IPS-18c (cell line): ENCODE measurements at regions not wholly inside any gene's neighbourhood (a gene's known extent, or its start where the extent isn't known, plus 50 kb on each side); places are given as distances from the start of the nearest gene placed in this dataset.
"Not testable (repeated sequence)": the region's sequence is repeated elsewhere in the genome, so short reads cannot be mapped to it uniquely, and the experiment has no call there.

ENCODE experiments used
- H3K4me3 ChIP-seq: 2 replicates; pipeline ENCODE4 v1.7.0; 2013; ENCODE audit warnings: low read depth, mild to moderate bottlenecking, low read length, moderate library complexity; ENCODE audit not compliant: insufficient read depth
- H3K9me3 ChIP-seq: one replicate; pipeline ENCODE4 v1.6.1; 2013; ENCODE audit warnings: mild to moderate bottlenecking, low read length, moderate library complexity; ENCODE audit not compliant: control insufficient read depth, insufficient read depth

GRCh38 chr11:90650153-90650552, 427.3 kb upstream of the CHORDC1 start:
- no peaks in the 10 kb centered on the region for H3K9me3 ChIP-seq
- no peak overlapping the region for H3K4me3 ChIP-seq

DNA sequence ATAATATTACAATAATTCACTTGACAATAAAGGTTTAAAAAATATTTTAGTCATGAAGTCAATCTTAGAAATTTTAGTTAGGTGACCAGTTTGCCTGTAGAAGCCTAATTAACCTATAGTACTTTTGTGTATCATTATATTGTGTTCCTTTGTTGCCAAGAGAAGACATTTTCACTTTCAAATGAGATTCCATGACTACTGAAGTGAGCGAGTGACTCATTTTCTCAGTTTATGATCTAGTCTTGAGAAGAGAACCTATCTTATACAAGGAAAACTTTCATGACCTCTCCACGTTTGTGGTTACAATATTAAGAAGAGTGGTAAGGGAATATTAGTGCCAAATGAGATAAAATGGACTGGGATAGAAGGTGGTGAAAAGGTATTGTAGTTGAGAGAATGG, 423.9 kb upstream of the CHORDC1 start:
- Histone ChIP-seq H3K4me3 (no peak overlapping the region), H3K9me3 (no peaks in the 10 kb centered on the region)

GRCh38 chr11:90646266-90646665, 423.4 kb upstream of the CHORDC1 start:
- no peaks in the 10 kb centered on the region for H3K9me3 ChIP-seq
- H3K4me3 ChIP-seq: no peak overlapping the region

GRCh38 chr11:90639461-90639993, 416.7 kb upstream of the CHORDC1 start:
- Histone ChIP-seq H3K4me3 (no peak overlapping the region), H3K9me3 (no peaks in the 10 kb centered on the region)

DNA sequence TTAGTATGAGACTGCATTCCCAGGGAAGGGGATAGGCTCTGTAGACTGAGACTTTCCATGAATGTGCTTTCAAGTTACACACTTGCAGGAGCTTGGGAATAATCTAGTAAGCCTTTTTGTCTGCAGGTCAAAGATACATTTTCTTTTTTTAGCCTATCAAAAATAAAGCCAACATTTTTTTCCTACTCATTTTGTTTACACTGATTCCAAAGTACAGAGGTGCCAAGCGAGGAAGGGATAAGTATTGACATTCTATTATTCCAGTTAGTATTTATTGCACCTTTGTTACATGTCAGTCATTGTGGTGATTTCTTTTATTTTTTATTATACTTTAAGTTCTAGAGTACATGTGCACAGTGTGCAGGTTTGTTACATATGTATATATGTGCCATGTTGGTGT, 413.0 kb upstream of the CHORDC1 start:
- no peak overlapping the region for H3K4me3 ChIP-seq
- no peaks in the 10 kb centered on the region for H3K9me3 ChIP-seq

DNA sequence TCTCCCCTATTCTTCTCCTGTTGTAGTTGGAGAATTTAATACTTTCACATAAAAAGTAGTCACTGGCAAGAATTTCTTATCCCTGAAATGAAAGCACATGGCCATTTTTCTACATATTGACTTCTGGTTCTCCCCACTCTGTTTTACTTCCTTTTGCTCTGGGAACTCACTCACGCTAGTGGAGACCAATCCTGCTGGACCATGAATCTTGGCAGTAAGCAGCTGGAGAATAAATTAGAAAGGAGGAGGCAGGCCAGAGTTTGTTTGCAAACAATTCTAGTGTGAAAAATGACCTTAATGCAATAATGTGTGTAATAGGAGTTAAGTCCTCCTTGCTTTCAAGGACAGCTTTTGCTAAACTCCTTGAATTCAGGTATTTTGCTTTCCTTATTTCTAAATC, 412.3 kb upstream of the CHORDC1 start:
- H3K4me3 ChIP-seq: no peak overlapping the region
- no peaks in the 10 kb centered on the region for H3K9me3 ChIP-seq

DNA sequence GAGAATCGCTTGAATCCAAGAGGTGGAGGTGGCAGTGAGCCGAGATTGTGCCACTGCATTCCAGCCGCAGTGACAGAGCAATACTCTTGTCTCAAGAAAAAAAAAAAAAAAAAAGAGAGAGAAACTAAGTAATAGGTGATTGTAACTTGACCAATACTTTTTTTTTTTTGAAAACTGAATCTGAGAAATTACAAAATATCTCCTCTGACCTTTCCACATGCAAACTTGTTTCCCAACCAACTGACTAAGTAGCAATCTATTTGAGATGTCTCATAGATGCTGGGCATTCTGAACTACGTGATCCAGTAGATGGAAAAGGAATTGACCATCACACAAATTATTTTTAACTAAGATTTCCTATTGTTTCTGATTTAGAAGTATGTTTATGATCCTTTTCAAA, 407.3 kb upstream of the CHORDC1 start:
- H3K4me3 ChIP-seq: no peak overlapping the region
- H3K9me3 ChIP-seq: no peaks in the 10 kb centered on the region

DNA sequence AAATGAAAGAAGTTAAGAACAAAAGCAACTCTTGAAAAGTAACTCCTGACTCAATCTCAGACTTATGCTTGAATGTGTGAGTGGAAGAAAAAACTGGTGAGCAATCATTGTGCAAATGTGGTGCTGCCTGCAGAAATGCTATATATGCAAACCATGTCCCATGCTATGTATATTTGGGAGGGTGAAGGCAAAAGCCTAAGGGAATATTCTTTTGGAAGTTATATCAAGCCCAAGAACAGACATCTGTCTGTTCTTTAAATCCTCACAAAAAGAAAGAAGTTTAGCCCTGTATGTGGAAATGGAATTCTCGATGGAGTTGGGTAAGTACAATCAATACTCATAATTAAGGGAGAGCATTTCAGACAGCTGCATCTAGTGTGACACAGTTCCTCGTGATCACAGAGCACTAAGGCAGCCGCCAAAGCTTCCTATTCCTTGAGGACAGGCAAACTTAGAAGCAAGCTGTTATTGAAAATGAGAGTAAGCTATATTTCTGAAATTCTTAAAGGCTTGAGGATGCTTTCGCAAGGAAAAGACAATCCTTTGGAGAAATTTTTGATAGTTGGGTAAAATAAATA, 406.5 kb upstream of the CHORDC1 start:
- H3K9me3 ChIP-seq: no peaks in the 10 kb centered on the region
- no peak overlapping the region for H3K4me3 ChIP-seq

DNA sequence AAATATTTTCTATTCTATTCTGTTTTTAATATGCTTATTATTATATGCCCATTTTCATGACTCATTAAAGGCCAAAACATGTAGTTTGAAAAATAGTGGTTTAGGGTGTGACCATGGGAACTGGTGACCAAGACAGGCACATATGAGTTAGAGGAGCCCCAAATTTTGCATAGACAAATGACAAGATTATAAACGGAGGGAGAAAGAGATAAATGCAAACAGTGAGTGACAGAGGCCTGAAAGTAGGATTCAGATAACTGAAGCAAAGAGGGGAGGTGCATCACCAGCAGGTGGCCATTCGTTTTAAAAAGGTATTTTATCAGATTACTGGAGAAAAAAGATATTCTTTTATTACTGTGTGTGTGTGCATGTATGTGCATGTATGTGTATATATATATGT, 391.5 kb upstream of the CHORDC1 start:
- no peak overlapping the region for H3K4me3 ChIP-seq
- no peaks in the 10 kb centered on the region for H3K9me3 ChIP-seq

- not testable (repeated sequence) for H3K4me3 ChIP-seq, H3K9me3 ChIP-seq
Measured at GRCh38 chr11:90613037-90613436, 390.2 kb upstream of the CHORDC1 start.

GRCh38 chr11:90606721-90607120, 383.9 kb upstream of the CHORDC1 start:
- no peaks in the 10 kb centered on the region for H3K9me3 ChIP-seq
- H3K4me3 ChIP-seq: no peak overlapping the region

- no peaks in the 10 kb centered on the region for H3K9me3 ChIP-seq
- no peak overlapping the region for H3K4me3 ChIP-seq
Measured at GRCh38 chr11:90601261-90601660, 378.4 kb upstream of the CHORDC1 start.

DNA sequence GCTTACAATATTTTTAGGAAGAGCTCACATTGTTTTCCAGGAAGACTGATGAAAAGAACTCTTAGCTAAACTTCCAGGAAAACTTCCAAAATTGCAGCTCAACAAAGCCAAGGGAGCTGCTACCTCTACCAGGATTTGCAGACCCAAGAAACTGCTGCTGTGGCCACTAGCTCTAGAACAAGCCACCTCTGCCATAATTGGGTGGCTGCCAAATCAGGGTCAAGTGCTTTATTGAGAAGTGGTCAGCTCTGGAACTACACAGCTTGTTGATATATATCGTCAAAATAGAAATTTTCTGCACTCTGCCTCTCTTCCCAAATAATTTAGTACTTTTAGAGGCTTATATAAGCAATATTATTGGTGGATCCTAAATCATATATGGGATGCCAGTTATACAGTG, 371.8 kb upstream of the CHORDC1 start:
- Histone ChIP-seq H3K9me3 (peaks cover 2% of the 10 kb centered on the region), H3K4me3 (no peak overlapping the region)

- H3K4me3 ChIP-seq: no peak overlapping the region
Measured at GRCh38 chr11:90593099-90593498, 370.2 kb upstream of the CHORDC1 start.

GRCh38 chr11:90590286-90590685, 367.4 kb upstream of the CHORDC1 start:
- H3K4me3 ChIP-seq: no peak overlapping the region

More at GRCh38 chr11:90593099-90593498, 370.2 kb upstream of the CHORDC1 start:
- peaks cover 2% of the 10 kb centered on the region for H3K9me3 ChIP-seq

DNA sequence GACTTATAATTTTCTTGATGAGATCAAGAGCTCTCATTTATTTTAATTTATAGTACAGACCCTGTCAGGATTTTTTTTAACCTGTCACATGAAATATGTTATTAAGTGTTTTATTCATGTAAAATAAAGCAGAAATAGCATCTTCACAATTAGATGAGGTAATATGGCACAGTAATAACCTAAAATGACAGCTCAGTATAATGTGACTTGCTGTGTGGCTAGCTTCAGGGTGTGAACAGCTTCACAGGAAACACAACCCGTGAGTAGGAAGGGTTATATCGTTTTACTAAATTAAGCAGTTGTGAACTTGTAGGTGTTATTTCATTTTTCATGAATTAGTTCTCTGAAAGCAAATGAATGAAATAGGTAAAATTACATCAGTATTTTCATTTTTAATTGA, 366.9 kb upstream of the CHORDC1 start:
- Histone ChIP-seq H3K4me3 (no peak overlapping the region), H3K9me3 (peaks cover 2% of the 10 kb centered on the region)

More at GRCh38 chr11:90590286-90590685, 367.4 kb upstream of the CHORDC1 start:
- peaks cover 2% of the 10 kb centered on the region for H3K9me3 ChIP-seq

GRCh38 chr11:90587896-90588295, 365.0 kb upstream of the CHORDC1 start:
- peaks cover 2% of the 10 kb centered on the region for H3K9me3 ChIP-seq
- H3K4me3 ChIP-seq: no peak overlapping the region

DNA sequence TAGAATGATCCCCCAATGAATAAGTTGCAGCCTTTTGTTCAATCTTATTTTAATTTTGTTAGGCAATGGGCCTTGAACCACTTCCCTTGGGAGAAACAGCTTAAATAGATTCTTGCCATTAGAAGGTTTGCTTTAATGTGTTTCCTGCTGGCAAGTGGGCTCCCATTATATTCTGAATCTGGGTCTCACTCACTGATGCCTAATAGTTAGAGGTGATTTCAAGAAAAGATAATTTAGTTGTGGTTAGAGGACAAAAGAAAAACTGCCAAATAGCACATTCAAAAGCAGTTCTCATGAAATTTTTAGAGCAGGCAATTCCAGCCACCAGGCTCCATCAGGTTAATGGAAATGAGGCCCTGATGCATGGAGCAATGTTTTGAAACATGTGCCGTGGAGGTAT, 362.6 kb upstream of the CHORDC1 start:
- Histone ChIP-seq H3K9me3 (no peaks in the 10 kb centered on the region), H3K4me3 (no peak overlapping the region)

GRCh38 chr11:90582999-90583398, 360.1 kb upstream of the CHORDC1 start:
- H3K4me3 ChIP-seq, H3K9me3 ChIP-seq: not testable (repeated sequence)
